Activated T-cell treated with anti-CD3 and anti-CD28 coated beads for 24 hours (primary cell): ENCODE measurements at regions not wholly inside any gene's neighbourhood (a gene's known extent, or its start where the extent isn't known, plus 50 kb on each side); places are given as distances from the start of the nearest gene placed in this dataset.

Source experiments
- DNase-seq: peaks from one replicate; pipeline ENCODE4 v3.0.0-alpha.2; 2020; ENCODE audit warnings: low read depth

DNA sequence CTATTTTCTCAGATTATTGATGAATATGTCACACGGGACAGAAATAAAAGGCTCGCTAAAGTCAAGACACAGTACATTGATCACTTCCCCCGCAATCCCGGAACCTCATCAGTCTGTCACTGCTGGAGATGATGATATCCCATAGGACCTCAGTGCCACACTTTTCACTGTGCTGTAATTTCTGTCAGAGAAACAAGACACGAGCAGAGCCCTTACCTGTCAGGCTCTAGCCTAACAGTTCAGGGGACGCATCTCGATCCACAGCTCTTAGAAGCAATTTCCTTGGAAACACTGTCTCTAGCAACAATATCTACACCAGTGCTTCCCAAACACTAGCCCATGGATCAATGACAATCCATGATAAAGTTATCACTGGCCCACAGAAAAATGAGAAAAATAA lies 140.0 kb downstream of the GRIN2B start:
- DNase-seq, result no peak

DNA sequence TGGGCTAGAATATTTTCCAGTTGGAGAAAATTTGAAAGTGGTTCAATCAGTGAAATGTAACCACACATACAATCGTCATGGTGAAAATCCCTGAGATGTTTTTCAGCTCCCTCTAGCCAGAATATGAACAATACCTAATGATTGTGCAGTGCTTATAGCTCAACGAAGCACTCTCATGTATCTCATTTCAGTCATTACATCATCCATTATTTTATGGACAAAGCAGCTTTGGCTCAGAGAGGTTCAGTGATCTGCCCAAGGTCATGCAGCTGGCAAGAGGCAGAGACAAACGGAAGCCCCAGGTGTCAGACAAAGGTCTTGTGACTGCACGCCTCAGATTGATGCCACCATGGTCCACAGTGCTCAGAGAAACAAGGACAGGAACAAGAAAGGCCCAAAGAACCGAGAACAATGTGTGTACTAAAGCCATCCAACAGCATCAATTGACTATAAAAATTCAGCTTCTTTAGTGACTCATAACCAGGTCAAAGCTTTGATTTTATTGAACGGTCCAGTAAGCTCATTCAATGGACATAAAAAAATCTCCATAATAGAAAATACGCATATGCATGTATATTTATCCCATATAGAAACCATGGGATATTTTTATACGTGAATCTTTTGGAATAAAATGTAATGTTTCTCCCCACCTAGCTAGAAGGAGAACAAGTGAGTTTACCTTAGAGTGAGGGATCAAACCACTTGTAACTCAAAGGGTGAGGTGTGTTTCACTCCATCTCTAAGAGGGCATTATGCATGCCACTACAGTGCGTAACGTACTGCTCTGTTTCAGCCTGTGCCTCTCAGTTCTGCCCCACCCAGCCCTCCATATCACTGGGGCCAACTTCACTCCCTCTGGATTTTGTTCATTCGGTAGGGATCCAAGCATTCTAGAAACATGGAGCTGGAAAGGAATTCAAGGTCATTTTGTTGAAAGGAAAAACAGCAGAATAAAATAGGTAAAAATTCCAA lies 141.8 kb downstream of the GRIN2B start:
- DNase-seq, result no peak

DNA sequence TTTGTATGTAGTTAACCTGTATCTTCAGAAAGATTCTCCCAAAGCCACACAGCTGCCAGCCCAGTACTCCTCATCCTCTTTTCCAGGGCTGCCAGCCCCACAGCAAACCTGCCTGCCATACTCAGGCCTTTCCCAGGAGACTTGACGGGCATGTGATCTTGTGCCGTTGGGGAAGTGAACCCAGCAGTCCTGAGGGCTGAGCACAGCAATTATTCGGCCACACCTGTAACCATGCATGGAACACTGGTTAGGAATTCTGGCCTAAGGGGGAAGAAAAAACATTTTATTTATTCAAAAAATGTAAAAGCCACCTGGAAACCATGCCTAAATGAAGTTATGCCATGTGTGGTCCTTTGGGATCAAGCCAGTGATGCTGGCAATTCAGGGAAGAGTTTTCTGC lies 145.3 kb downstream of the GRIN2B start:
- DNase-seq, result no peak

DNA sequence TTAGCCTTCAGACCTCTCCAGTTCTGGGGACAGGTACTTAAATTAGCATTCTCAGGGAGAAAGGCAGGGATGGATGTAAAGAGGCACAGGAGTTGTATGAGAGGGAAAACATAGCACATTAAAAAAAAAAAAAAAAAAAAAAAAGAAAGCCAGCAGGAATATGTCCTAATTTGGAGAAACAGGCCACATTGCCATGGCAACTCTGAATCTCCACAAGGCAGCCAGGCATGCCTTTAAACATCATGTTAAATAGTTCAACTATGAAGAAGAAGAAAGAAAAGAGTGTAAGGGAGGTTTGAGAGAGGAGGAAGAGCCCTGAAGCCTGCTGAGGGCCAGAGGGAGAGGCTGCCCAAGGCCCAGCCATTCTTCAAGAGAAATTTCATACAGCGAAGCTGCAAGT lies 145.8 kb downstream of the GRIN2B start:
- DNase-seq, result no peak

DNA sequence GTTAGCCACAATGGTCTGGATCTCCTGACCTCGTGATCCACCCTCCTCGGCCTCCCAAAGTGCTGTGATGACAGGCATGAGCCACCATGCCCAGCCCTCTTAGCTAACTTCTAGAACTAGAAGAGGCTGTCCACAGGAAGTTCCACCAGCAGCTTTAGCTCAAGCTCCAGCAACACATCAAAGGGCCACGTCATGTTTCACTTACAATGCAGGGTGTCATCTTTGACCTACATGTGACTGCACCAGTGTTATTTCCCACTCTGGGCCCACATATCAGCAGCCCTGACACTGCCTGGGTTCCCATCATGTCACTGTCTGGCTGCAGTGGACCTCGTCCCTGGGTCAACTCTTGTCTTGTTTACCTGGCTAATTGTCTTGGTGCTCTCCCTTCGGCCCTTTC lies 147.2 kb downstream of the GRIN2B start:
- no peak for DNase-seq

DNA sequence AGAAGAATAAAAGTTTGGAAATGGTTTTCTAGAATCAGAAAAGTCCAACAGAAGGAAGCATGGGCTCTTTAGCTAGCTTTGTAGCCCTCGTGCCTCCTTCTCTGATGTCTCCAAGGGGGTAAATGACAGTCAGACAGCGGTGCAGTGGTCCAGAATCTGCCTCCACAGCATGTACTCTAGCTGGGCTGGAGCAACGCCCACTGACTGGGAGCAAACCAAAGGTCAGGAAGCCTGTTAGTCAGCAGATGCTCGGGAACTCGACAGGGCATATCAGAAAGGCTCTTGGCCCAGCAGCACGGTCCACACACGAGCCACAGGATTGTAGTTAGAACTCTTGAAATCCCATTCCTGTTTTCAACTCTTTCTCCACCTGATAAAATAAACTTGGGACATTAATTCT lies 164.3 kb downstream of the GRIN2B start:
- no peak for DNase-seq

DNA sequence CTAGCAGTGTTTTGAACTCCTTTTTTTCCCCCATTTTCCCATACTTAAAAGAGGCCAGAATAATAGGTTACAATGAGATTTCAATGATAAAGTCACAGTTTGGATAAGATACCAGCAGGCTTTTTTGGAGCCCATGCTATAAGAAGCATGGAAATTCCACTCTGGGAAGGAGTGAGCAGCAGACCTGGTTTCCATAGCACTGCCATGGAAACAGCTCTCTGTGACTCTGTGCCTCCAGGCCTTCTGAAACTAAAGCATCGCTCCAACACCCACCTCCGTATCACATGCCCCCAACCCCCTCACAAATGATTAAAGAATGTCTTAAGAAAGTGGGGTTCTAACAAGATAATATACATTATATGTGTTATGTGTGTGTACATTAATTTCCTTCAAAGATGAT lies 165.0 kb downstream of the GRIN2B start:
- no peak for DNase-seq

DNA sequence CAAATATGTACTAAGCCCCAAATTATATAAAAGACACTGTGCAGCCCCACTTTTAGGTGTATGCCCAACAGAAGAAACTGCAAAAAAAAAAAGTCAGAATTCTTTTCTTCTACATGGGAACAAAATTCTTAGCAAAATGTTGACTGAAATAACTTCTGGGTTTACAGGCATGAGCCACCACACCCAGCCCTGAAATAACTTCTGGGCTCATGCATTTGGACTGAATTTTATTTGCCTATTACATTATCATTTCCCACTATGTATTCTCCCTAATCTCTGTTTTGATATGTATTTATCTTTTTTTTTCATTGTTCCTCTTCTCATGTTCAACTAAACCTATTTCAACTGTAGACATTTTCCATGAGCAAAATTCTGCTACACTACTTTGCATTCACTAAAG lies 169.2 kb downstream of the GRIN2B start:
- no peak for DNase-seq

DNA sequence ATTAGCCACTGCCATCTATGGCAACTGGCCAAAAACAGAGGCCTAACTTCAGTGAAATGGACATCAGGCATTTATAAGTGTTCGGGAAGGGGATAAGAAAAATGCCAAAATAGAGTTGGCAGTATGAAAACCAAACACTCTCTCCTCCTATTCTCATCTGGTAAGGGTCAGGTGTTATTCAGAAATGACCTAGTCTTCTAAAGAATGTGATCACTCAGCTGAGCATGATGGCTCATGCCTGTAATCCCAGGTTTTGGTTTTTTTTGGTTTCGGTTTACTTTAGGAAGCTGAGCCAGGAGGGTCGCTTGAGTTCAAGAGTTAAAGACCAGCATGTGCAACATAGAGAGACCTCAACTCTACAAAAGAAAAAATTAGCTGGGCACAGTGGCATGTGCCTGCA lies 170.3 kb downstream of the GRIN2B start:
- DNase-seq, result no peak

DNA sequence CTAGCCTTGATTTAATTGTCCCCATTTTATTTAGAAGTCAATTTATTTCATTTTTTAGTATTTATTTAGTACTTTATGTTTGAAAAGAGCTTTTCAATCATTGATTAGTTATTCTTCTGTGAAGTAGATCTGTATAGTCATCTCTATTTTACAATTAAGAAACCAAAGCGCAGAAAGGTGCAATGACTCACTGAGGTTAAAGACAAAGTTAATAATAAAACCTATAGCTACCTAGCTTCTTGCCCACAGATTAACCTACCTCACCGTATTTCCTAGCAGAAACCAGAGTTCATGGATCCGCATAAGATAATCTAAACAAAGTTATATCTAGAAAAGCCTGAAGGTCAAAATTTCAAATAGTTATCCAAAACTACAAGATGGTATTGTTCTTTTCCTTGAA lies 176.4 kb downstream of the GRIN2B start:
- no peak for DNase-seq

DNA sequence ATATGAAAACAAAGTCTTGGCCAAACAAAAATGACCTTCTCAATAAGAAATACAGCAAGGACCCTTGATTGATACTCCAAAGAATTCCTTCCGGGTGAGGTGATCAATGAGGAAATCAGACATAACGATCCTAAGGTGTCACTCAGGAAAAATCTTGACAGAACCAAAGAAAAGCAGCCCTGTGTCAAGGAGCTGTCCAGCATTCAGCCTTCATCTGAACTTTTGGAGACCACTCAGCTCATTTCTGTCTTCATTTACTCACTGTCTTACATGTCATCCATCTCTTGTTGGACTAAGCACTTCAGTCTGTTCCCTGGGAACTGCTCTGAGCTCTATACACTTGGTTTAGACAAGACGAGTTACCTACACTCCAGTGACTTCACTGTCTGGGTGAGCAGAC lies 179.9 kb downstream of the GRIN2B start:
- no peak for DNase-seq

DNA sequence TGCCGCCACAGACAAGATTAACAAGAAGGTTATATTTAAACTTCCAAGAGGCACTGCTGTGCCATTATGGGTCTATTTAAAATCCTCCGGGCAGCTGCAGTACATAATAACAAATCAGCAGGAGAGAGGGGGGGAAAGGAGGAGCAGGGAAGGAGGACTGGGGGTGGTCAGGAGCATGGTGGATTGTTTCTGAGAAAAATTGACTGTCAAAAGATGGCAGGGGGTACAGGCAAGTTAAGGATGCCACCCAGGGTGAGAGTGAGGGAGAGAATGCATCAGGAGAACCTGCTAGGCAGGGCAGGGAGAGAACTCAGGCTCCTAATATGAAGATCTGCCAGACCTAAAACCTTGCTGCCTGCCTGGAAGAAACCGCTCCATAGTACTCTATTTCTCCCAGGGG lies 181.8 kb downstream of the GRIN2B start:
- DNase-seq, result no peak

DNA sequence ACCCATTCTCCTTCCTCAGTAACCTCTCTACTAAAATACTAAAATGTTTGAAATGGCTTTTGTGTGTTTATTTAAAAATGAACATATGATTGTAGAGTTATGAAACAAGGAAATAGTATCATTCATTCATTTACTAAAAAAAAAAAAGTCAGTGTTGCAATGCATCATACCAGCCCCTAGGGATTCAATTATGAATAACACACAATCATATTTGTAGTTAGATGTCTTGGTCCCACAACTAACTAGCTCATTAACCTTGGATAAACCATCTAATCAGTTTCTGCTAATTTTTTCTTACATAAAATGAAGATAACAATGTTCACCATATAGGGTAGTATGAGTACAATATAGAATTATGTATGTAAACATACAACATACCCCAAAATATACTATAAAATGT lies 183.2 kb downstream of the GRIN2B start:
- no peak for DNase-seq

DNA sequence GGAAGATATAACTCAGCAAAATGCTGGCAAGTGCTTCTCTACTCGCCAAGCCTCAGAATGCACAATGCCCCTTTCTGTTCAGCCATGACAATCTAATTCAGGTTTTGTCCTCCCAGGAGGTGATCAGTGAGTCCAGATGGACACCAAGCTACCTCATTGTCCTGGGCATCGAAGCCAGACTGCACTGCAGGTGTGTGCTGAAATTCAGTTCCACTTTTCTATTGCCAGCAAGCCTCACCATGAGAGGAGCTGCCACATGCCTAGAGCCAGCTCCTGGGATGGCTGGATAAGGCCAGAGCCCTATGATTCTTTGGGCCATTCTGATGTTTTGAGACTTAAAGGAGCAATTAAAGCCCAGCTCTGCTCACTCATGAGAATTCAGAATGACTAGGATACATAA lies 186.7 kb downstream of the GRIN2B start:
- no peak for DNase-seq

DNA sequence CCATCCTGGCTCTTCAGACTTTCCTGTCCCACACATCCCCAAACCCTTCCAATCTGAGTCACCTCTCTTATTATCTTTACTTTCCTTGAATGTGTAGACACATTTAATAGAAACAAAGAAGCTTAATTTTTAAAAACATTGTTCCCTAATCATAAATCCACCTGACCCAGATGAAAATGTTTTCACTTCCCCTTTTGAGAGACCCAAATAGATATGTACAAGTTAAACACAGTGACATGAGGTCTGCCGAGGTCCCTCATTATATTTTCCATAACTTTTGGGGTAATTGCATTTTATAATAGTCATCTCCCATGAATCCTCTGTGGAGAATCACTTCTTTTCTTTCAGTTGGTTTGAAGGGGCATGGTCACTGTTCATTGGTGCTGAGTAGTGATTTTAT lies 191.1 kb downstream of the GRIN2B start:
- no peak for DNase-seq

DNA sequence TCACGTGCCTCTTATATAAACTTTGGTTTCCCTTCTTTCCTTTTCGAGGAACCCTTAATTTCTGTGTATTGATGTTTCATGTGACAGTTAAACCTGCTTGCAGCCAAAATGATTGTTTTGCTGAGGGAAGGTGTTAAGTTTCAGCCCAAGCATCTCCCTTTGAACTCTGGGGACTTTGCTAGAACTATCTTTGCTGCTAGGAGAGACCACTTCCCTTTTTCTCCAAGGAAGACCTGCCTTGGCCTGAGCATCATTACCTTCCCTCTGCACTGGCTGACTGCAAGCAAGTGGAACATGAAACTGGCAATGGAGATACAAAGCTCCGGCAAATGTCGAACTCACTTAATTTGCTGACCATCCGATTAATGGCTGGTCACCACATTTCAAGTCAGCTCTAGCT lies 192.8 kb downstream of the GRIN2B start:
- no peak for DNase-seq

DNA sequence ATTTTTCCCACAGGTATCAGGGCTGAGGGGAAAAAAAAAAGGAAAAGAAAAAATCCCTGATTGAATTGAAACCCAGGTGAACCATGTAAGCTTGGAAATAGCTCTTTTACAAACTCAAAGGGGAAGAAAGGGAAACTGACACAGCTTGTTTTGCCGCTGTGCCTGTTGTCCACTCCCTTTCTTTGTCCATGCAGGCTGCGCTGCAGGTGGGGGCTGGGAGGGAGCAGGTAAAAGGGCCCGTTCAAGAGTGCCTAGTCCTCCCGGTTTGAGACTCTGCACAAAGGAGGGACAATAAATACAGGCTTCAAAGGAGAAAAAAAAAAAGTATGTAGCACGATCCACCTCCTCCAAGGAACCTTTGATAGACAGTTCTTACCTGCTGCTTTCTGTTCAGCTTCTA lies 194.8 kb downstream of the GRIN2B start:
- no peak for DNase-seq

DNA sequence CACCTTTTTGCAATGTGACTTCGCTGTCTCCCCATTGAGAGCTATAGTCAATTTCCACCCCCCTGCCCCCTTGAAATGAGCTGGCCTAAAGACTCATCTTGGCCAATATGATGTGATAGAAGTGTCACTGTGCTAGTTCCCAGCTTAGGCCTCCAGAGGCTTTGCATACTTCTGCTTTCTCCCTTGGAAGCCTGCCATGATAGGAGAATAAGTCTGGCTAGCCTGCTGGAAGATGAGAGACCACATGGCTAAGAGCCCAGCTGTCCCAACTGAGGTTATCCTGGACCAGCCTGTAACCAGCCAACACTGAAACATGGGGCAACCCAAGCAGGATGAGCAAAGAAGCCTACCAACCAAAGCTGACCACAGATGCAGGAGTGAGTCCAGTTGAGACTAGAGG lies 196.9 kb downstream of the GRIN2B start:
- no peak for DNase-seq

DNA sequence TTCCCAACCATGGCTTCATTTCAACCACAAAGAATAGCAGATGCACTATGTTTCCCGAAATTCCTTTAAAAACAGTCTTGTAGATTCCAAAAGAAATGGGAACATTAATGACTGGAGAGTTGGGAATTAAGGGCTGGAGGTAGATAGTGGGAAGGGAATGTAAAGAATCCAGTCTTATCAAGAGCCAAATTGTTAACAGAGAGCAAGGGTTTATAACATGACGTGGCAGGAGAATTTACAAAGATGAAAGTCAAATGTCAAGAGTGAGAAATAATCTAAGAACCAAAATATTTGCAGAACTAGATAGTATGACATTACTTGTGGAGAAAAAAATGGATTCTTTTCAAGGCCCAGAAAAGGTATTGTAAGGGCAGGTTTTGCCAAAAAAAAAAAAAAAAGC lies 200.9 kb downstream of the GRIN2B start:
- DNase-seq, result no peak

DNA sequence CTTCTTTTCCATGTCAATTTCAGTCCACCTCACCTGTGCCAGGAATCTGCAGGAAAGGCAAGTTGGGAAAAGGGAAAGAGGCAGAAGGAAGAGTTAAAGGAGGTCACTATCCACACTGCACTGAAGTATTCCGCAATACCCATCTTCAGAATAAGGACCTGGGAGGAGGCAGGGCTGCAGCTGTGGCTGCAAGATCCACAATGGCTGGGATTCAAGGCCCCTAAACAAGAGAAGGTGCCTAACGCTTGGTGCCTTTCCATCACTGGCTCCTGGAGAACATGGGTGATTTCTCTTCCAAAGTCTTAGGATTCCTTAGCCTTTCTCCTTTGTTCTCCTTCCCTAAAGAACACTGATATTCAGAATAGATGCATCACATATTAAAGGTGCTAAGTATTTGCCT lies 204.0 kb downstream of the GRIN2B start:
- DNase-seq, result no peak

DNA sequence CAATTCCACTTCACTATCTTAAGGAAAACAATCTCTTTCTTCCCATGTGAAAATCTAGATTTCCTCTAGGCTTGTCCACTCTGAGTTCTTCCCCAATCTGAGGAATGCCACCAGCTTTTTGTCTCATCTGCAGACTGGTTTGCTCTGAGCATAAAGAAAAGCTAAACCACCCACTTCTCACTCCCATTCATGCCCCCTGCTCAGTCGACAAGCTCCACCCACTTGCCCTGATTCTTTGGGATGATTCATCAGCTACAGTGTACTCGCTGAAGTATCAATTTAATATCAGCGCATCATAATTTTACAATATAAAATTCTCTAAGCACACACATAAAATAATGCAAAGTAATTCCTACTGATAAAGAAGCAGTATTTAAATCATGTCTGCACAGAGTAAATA lies 209.1 kb downstream of the GRIN2B start:
- DNase-seq, result no peak

DNA sequence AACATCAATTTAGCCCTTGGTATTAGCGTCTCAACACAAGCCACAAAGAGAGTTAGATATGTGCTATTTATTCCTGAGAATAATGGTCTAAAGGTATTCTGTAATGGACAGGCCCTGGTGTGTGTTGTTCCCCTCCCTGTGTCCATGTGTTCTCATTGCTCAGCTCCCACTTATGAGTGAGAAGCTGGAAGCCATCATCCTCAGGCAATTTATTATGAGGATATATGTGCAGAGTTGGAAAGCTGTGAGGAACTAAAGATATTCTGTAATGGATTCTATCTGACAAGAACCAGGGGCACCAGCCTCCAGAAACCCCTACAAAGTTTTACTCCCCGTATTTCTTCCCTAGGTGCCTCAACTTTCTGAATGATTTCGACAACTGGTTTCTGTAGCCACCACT lies 210.8 kb downstream of the GRIN2B start:
- no peak for DNase-seq

DNA sequence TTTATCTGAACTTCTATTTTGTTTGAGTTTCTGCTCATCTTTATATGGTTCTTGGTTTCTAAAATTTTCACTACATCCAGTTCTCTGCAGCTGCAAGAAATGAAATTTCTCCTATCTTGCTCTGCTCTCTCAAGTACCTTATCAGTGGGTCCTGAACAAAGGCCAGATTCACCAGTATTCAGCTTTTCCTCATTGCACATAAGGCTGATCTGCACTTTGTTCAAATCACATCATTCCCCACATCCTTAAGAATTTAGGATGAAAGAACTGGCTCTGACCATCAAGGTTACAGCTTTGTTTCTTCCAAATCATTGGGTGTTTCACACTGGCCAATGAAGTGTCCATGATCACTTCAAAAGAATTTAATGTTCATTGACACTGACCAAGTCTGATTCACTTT lies 211.4 kb downstream of the GRIN2B start:
- no peak for DNase-seq

DNA sequence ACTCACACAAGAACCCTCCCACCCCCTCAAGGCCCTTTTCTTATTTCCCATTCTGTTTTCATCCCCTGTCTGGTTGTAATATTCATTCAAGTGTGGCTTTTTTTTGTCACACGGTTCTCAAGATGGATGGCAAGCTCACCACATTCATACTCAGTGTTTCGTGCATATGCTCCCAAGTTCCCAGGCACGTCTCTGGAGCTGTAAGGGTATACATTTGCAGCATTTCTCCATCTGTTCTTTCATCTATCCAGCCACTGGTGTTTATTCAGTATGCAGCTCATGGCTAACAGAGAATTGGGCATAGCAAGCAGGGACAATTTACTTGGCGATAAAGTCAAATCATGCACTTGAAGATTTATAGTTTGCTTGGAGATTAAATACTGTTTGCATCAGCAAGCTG lies 212.1 kb downstream of the GRIN2B start:
- no peak for DNase-seq
